IPS-15b (cell line): ENCODE measurements at regions not wholly inside any gene's neighbourhood (a gene's known extent, or its start where the extent isn't known, plus 50 kb on each side); places are given as distances from the start of the nearest gene placed in this dataset.

Source experiments
- H3K27me3 ChIP-seq: one replicate; pipeline ENCODE4 v1.6.1; 2013; ENCODE audit warnings: low read length; ENCODE audit not compliant: control insufficient read depth, insufficient read depth
- H3K36me3 ChIP-seq: one replicate; pipeline ENCODE4 v1.6.1; 2013; ENCODE audit warnings: low read length; ENCODE audit not compliant: control insufficient read depth, insufficient read depth
- H3K4me1 ChIP-seq: one replicate; pipeline ENCODE4 v1.6.1; 2013; ENCODE audit warnings: mild to moderate bottlenecking, low read length; ENCODE audit not compliant: control insufficient read depth, insufficient read depth
- H3K4me3 ChIP-seq: one replicate; pipeline ENCODE4 v1.5.1; 2013; ENCODE audit warnings: low read depth, low read length
- H3K9ac ChIP-seq: one replicate; pipeline ENCODE4 v1.6.1; 2013; ENCODE audit warnings: low read depth, mild to moderate bottlenecking, low read length
- H3K9me3 ChIP-seq: one replicate; pipeline ENCODE4 v1.6.1; 2013; ENCODE audit warnings: mild to moderate bottlenecking, low read length; ENCODE audit not compliant: control insufficient read depth, insufficient read depth

DNA sequence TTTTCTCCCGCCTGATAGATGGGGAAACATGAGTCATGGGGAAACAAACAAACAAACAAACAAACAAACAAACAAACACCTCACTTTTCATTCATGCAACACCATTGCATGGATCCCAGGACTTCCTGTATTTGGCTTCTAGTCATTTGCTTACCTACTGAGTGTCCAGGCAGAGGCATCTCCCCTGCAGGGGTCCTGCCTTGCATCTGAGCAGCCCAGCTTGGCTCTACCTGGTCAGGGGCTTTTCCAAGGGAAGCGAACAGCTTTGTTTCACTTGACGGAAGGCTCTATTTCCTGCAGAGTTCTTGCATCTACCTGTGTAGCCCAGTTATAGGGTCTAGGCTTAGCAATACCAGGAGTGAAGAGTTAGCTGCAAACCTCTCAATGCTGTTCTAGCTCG, 374.2 kb downstream of the GATA3 start:
- H3K4me1 ChIP-seq = peaks cover 6% of the 10 kb centered on the region
- no peak overlapping the region for H3K9ac ChIP-seq
- no peaks in the 10 kb centered on the region for H3K9me3 ChIP-seq
- no peak overlapping the region for H3K4me3 ChIP-seq
- H3K36me3 ChIP-seq = no peaks in the 10 kb centered on the region
- no peaks in the 10 kb centered on the region for H3K27me3 ChIP-seq

DNA sequence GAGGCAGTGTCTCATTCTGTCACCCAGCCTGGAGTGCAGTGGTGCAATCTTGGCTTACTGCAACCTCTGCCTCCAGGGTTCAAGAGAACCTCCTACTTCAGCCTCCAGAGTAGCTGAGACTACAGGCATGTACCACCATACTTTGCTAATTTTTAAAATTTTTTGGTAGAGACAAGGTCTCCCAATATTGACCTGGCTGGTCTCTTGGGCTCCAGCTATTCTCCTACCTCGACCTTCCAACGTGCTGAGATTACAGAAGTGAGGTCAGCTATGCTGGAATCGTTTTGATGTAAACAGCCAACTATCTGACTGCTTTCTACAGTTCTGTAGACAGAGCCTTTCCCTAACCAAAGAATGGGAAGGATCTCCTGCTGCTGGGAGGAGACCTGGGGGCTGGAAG, 375.8 kb downstream of the GATA3 start:
- Histone ChIP-seq H3K36me3 (no peaks in the 10 kb centered on the region), H3K4me3 (no peak overlapping the region), H3K27me3 (no peaks in the 10 kb centered on the region), H3K9ac (no peak overlapping the region), H3K4me1 (peaks cover 6% of the 10 kb centered on the region), H3K9me3 (no peaks in the 10 kb centered on the region)

DNA sequence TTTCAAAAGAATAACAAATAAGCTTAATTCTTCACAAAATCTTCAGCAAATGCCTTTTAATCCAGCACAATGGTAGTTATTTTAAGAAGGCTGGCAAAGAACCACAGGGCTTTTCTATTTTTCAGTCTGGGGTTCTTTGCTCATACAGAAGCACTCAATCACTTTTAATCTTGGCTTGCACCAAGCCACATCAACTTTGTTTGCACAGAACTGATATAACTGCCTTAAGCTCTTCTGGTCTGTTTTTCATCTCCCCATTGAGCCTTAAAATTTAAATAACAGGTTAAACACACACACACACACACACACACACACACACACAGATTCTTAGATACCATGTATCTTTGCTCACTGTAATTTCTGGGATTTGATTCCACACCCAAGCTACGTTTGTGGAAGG, 377.0 kb downstream of the GATA3 start:
- Histone ChIP-seq H3K36me3 (no peaks in the 10 kb centered on the region), H3K4me1 (peaks cover 6% of the 10 kb centered on the region), H3K27me3 (no peaks in the 10 kb centered on the region), H3K9me3 (no peaks in the 10 kb centered on the region), H3K4me3 (no peak overlapping the region), H3K9ac (no peak overlapping the region)

DNA sequence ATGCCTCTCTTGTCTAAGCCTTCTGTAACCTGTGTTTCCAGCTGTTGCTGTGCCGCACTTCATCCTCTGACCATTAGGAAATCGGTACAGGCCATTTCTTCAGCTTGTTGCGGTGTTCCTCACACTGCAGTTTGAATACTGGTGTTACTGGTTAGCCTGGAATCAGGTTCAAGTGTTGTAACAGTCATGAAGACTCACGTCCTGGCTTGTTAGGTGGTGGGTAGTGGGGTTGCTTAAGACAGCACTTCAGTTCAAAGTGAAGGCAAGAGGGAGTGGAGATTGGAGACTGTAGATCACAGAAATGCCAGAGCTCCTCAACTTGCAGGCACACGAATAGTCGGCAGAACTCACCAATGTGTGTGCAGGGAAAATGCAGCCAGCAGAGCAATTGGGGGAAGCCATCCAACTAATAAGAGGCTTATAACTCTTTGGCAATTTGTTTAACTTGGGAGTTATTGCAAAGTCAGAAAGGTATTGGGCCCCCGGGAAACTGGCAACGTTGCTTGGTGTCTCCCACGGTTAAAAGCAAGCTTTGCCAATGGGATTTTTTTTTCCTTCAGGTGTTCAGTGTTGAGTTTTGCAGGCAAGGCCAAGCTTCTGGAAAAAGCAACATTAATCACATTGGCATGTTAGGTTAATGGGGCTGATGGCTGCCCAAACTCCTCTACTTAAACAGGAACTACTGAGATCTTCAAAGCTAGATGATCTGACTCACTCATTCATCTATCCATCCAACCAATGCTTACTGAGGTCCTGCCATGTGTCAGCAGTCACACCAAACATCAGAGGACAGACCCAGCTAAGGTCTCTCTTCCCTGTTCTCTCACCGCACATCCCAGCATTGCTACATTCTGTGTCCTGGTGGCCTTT, 380.9 kb downstream of the GATA3 start:
- peaks cover under 1% of the 10 kb centered on the region for H3K27me3 ChIP-seq
- no peaks in the 10 kb centered on the region for H3K36me3 ChIP-seq
- no peak overlapping the region for H3K4me3 ChIP-seq
- no peaks in the 10 kb centered on the region for H3K9me3 ChIP-seq
- no peaks in the 10 kb centered on the region for H3K4me1 ChIP-seq
- H3K9ac ChIP-seq = no peak overlapping the region

DNA sequence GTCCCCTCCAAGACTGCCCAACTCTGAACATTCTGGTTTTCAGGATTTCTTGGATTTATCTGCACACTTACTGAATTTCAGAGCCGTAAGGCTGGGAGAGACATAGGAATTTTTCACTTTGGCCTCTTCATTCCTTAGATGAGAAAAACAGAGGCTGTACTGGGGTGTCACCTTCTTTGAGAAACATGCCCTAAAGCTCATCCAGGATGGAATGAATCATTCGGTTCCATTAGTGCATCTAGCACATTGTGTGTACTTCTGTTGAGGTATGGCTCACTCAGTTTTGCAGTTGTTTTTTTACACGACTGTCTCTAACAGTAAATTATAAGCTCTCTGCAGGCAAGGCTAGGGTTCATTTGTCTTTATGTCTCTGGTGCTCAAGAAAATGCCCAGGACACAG, 383.4 kb downstream of the GATA3 start:
- H3K36me3 ChIP-seq = no peaks in the 10 kb centered on the region
- H3K4me3 ChIP-seq = no peak overlapping the region
- peaks cover 7% of the 10 kb centered on the region for H3K27me3 ChIP-seq
- H3K4me1 ChIP-seq = no peaks in the 10 kb centered on the region
- H3K9me3 ChIP-seq = no peaks in the 10 kb centered on the region
- H3K9ac ChIP-seq = no peak overlapping the region

DNA sequence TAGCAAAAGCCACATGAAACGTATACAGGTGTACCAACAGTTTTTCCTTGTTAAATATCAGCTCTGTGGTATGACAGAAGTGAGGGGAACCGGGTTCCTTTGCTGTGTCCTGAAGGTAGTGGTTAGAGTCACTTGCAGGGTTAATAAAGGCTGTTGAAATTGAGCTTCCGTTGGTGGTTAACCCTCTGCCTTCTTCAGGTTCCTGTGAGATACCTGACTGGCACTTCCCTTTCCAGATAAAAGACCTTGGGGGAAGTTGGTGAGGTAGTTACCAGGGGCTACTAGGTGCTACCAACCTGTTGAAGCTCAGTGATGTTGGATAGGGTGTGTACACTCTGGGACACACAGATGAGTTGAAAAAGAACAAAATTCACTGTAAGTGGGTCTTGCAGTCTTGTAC, 384.1 kb downstream of the GATA3 start:
- no peak overlapping the region for H3K9ac ChIP-seq

DNA sequence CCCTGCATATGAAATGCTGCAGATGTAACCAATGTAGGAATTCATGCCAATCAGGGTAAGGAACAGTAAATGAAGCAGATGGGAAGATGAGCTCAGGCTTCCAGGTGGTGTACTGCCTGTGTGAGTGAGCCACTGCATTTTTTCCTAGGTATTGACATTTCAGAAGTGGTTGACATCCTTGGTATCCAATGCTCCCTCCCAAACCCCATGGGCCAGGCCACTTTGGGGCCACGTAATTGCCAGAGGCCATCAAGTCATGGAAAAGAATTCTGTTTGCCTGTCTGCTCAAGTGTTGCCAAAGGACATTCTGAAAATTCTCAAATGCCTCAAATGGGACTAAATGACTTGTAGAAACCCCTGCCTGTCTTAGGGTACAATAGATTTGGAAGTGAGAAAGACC, 384.6 kb downstream of the GATA3 start:
- no peaks in the 10 kb centered on the region for H3K4me1 ChIP-seq
- no peak overlapping the region for H3K9ac ChIP-seq
- H3K27me3 ChIP-seq = peaks cover 12% of the 10 kb centered on the region
- H3K36me3 ChIP-seq = no peaks in the 10 kb centered on the region
- H3K4me3 ChIP-seq = no peak overlapping the region
- no peaks in the 10 kb centered on the region for H3K9me3 ChIP-seq

More for the DNA sequence above, 384.1 kb downstream of the GATA3 start:
- Histone ChIP-seq H3K9me3 (no peaks in the 10 kb centered on the region), H3K4me3 (no peak overlapping the region), H3K36me3 (no peaks in the 10 kb centered on the region), H3K27me3 (peaks cover 9% of the 10 kb centered on the region), H3K4me1 (no peaks in the 10 kb centered on the region)

DNA sequence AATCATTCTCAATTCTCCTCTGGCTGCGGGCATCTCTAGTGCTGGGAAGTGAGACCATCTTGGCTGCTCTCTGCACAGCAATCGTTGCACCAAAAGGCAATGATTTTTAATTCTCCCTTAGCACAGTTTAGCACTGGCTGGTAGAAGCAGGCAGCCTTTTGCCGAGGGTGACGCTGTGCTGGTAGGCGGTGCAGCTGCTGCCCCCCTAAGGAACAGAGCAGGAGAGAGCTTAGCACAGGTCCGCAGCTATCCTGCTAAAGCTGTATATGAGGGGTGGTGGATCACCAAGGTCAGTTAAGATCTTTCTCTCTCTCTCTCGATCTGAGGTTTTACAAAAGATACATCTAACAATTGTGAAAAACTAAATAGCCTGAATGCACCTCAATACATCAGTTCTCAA, 390.1 kb downstream of the GATA3 start:
- H3K9ac ChIP-seq = no peak overlapping the region
- H3K9me3 ChIP-seq = no peaks in the 10 kb centered on the region
- peaks cover 12% of the 10 kb centered on the region for H3K27me3 ChIP-seq
- peaks cover 8% of the 10 kb centered on the region for H3K4me1 ChIP-seq
- H3K36me3 ChIP-seq = no peaks in the 10 kb centered on the region
- no peak overlapping the region for H3K4me3 ChIP-seq

DNA sequence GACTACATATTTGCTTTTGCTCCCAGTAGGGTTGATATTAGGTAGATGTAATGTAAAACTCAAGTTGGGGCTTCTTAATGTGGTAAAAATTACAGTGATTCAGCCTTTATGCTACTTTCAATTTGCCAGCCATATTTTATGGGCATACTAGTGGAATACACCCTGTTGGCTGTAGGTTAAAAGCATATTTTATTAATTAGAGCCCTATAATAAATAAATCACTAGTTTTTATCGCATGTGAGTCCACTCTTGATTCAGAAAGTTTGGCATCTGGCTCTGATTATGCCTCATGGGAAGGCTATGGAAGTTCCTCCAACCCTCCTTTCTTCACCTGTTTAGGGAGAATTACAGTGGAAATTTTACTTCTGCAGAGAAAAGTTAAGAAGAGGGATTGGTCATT, 390.9 kb downstream of the GATA3 start:
- H3K4me3 ChIP-seq = no peak overlapping the region
- H3K9ac ChIP-seq = no peak overlapping the region
- peaks cover 8% of the 10 kb centered on the region for H3K4me1 ChIP-seq
- H3K27me3 ChIP-seq = peaks cover 12% of the 10 kb centered on the region
- H3K36me3 ChIP-seq = no peaks in the 10 kb centered on the region
- H3K9me3 ChIP-seq = no peaks in the 10 kb centered on the region

DNA sequence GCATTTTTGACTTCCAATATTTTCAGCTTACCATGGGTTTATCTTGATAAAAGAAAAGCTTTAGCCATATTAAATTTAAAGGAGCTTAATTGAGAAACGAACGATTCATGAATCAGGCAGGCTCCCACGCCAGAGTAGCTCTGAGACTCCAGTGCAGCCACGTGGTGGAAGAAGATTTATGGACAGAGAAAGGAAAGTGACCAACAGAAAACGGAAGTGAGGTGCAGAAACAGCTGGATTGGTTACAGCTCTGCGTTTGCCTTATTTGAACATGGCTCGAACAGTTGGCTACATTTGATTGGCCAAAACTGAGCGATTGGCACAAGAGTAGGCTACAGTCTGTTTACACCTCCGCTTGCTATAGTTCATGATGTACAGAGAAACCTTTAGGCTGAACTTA, 395.4 kb downstream of the GATA3 start:
- H3K36me3 ChIP-seq = no peaks in the 10 kb centered on the region
- no peaks in the 10 kb centered on the region for H3K27me3 ChIP-seq
- H3K9me3 ChIP-seq = no peaks in the 10 kb centered on the region
- no peak overlapping the region for H3K9ac ChIP-seq
- H3K4me3 ChIP-seq = no peak overlapping the region
- H3K4me1 ChIP-seq = peaks cover 6% of the 10 kb centered on the region

DNA sequence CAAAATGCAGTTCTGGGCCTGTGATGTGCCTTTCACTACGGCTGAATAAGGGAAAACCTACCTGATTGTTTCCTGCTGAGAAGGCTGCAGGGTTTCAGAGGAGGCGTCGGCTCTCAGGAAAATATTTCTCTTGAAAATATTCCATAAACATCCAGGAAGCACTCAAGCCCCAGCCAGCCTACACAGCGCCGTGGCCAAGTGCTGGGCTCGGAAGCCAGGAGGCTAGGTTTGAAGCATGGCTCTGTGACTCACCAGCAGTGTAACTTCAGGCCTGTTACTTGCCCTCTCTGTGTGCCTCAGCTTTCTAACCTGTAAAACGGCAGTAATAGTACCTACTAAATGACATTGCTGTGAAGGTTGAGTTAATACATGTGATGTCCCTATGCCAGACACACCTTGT, 399.1 kb downstream of the GATA3 start:
- Histone ChIP-seq H3K9me3 (no peaks in the 10 kb centered on the region), H3K36me3 (no peaks in the 10 kb centered on the region), H3K9ac (no peak overlapping the region)

DNA sequence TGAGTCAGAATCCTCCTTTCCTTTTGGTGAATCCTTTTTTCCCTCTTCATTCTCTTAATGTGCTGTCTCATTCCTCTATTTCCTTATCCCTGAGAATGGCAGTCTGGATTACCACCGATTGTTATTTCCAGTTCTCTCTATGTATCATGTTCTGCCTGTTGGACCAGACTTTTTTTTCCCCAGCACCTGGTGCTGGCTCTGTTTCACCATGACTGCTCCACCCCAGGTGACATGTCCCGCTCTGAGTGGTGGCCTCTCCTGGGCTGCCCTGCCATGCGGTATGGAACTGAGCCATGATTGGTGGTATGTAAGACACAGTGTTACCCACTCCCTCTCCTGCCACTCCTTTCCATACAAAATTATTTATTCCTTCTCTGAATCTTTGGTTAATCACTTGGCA, 399.9 kb downstream of the GATA3 start:
- Histone ChIP-seq H3K4me3 (no peak overlapping the region), H3K4me1 (no peaks in the 10 kb centered on the region), H3K9ac (no peak overlapping the region), H3K36me3 (no peaks in the 10 kb centered on the region), H3K27me3 (no peaks in the 10 kb centered on the region), H3K9me3 (no peaks in the 10 kb centered on the region)

More for the DNA sequence above, 399.1 kb downstream of the GATA3 start:
- Histone ChIP-seq H3K27me3 (no peaks in the 10 kb centered on the region), H3K4me3 (no peak overlapping the region), H3K4me1 (no peaks in the 10 kb centered on the region)
